AG09319 (cell line): ENCODE measurements at regions not wholly inside any gene's neighbourhood (a gene's known extent, or its start where the extent isn't known, plus 50 kb on each side); places are given as distances from the start of the nearest gene placed in this dataset.

Experiments used
- DNase-seq: peaks from one replicate; pipeline ENCODE4 v3.0.0-alpha.2; 2010; ENCODE audit warnings: low read depth; ENCODE audit errors: extremely low read depth
- CTCF ChIP-seq: IDR thresholded peaks from 2 replicates; pipeline ENCODE4 v1.5.1; 2011; ENCODE audit warnings: low read depth, mild to moderate bottlenecking, inconsistent platforms, low read length, moderate library complexity

GRCh38 chr6:78559056-78559455 lies 308.3 kb upstream of the IRAK1BP1 start:
- no peak for TF ChIP-seq CTCF
- no peak for DNase-seq

- no peak for DNase-seq
- TF ChIP-seq CTCF, result no peak
Observed at GRCh38 chr6:78561015-78561414, 306.3 kb upstream of the IRAK1BP1 start.

GRCh38 chr6:78565997-78566396 lies 301.4 kb upstream of the IRAK1BP1 start:
- DNase-seq, result no peak
- TF ChIP-seq CTCF, result no peak

- no peak for DNase-seq
- TF ChIP-seq CTCF, result no peak
Observed at GRCh38 chr6:78570044-78570443, 297.3 kb upstream of the IRAK1BP1 start.

GRCh38 chr6:78577585-78577984 lies 289.8 kb upstream of the IRAK1BP1 start:
- no peak for TF ChIP-seq CTCF
- no peak for DNase-seq

- no peak for TF ChIP-seq CTCF
Observed at GRCh38 chr6:78578430-78578829, 288.9 kb upstream of the IRAK1BP1 start.

GRCh38 chr6:78580923-78581322 lies 286.4 kb upstream of the IRAK1BP1 start:
- TF ChIP-seq CTCF, result no peak
- no peak for DNase-seq

More at GRCh38 chr6:78578430-78578829, 288.9 kb upstream of the IRAK1BP1 start:
- no peak for DNase-seq
